GM23338 (cell line): ENCODE measurements at regions not wholly inside any gene's neighbourhood (a gene's known extent, or its start where the extent isn't known, plus 50 kb on each side); places are given as distances from the start of the nearest gene placed in this dataset.

Experiments used
- ATAC-seq: fragments of 200-7000 bp; cut with Tn5 transposase; 3 replicates; pipeline ENCODE4 v1.9.1; 2020
- DNase-seq: peaks from one replicate; pipeline ENCODE4 v3.0.0-alpha.2; 2015; ENCODE audit warnings: low spot score
- H2AFZ ChIP-seq: fragments of 200-600 bp; sonication (generic); 2 replicates; pipeline ENCODE4 v1.8.0; 2016; ENCODE audit warnings: antibody characterized with exemption, mild to moderate bottlenecking, moderate library complexity
- H3F3A ChIP-seq: fragments of 200-600 bp; sonication (generic); replicated peaks from 2 replicates; pipeline ENCODE4 v1.8.0; 2017; ENCODE audit warnings: antibody characterized with exemption, mixed run types, low read depth
- H3K27ac ChIP-seq: fragments of 200-600 bp; sonication (generic); 2 replicates; pipeline ENCODE4 v1.6.1; 2016; ENCODE audit warnings: low read depth
- H3K27me3 ChIP-seq: fragments of 200-600 bp; sonication (generic); 2 replicates; pipeline ENCODE4 v1.8.0; 2016; ENCODE audit warnings: mild to moderate bottlenecking, mixed run types, moderate library complexity; ENCODE audit not compliant: insufficient read depth
- H3K36me3 ChIP-seq: fragments of 200-600 bp; sonication (generic); 2 replicates; pipeline ENCODE4 v1.8.0; 2016; ENCODE audit warnings: mild to moderate bottlenecking; ENCODE audit not compliant: insufficient read depth
- H3K4me1 ChIP-seq: fragments of 200-600 bp; sonication (generic); 2 replicates; pipeline ENCODE4 v1.8.0; 2016; ENCODE audit warnings: mild to moderate bottlenecking, moderate library complexity; ENCODE audit not compliant: insufficient read depth
- H3K4me2 ChIP-seq: fragments of 200-600 bp; sonication (generic); 2 replicates; pipeline ENCODE4 v1.7.1; 2017; ENCODE audit warnings: mixed run types
- H3K4me3 ChIP-seq: fragments of 200-600 bp; sonication (generic); 2 replicates; pipeline ENCODE4 v1.6.1; 2016; ENCODE audit warnings: mixed run types
- H3K79me2 ChIP-seq: fragments of 200-600 bp; sonication (generic); replicated peaks from 2 replicates; pipeline ENCODE4 v1.8.0; 2017; ENCODE audit warnings: mild to moderate bottlenecking; ENCODE audit not compliant: insufficient read depth
- H3K9me2 ChIP-seq: fragments of 200-600 bp; sonication (generic); 2 replicates; pipeline ENCODE4 v1.8.0; 2017; ENCODE audit not compliant: insufficient read depth
- H4K20me1 ChIP-seq: fragments of 200-600 bp; sonication (generic); replicated peaks from 2 replicates; pipeline ENCODE4 v1.8.0; 2017; ENCODE audit warnings: mild to moderate bottlenecking; ENCODE audit not compliant: insufficient read depth
- H3K27ac Mint-ChIP-seq: 2 replicates; pipeline ENCODE4 v1.8.0; 2020; ENCODE audit warnings: inconsistent platforms, mild to moderate bottlenecking, moderate library complexity, mixed read lengths
- H3K27me3 Mint-ChIP-seq: 3 replicates; pipeline ENCODE4 v1.8.0; 2022; ENCODE audit warnings: low read depth, mild to moderate bottlenecking, moderate library complexity, mixed read lengths, inconsistent platforms; ENCODE audit not compliant: insufficient read depth, poor library complexity
- H3K36me3 Mint-ChIP-seq: 3 replicates; pipeline ENCODE4 v1.8.0; 2021; ENCODE audit warnings: low read depth, mild to moderate bottlenecking, inconsistent platforms, moderate library complexity, mixed read lengths
- H3K4me1 Mint-ChIP-seq: 3 replicates; pipeline ENCODE4 v1.8.0; 2020; ENCODE audit warnings: mild to moderate bottlenecking, inconsistent platforms, mixed read lengths
- H3K4me3 Mint-ChIP-seq: 3 replicates; pipeline ENCODE4 v1.8.0; 2021; ENCODE audit warnings: moderate library complexity, mild to moderate bottlenecking, inconsistent platforms, mixed read lengths
- H3K9me3 Mint-ChIP-seq: 3 replicates; pipeline ENCODE4 v1.8.0; 2020; ENCODE audit warnings: moderate library complexity, mild to moderate bottlenecking, inconsistent platforms, mixed read lengths
- CREB1 ChIP-seq: fragments of 250-450 bp; sonication (Bioruptor Pico); IDR thresholded peaks from 2 replicates; pipeline ENCODE4 v1.5.0; 2020; ENCODE audit warnings: low read depth, mild to moderate bottlenecking, moderate library complexity
- EZH2 ChIP-seq: fragments of 200-600 bp; sonication (generic); IDR thresholded peaks from one replicate; pipeline ENCODE4 v1.8.0; 2017; ENCODE audit warnings: antibody characterized with exemption, mild to moderate bottlenecking, low read depth; ENCODE audit not compliant: unreplicated experiment
- EZH2phosphoT487 ChIP-seq: fragments of 200-600 bp; sonication (generic); IDR thresholded peaks from one replicate; pipeline ENCODE4 v1.8.1; 2018; ENCODE audit warnings: antibody characterized with exemption; ENCODE audit not compliant: unreplicated experiment
- JUNB ChIP-seq: IDR thresholded peaks from one replicate; pipeline ENCODE4 v1.6.1; 2016; ENCODE audit warnings: antibody characterized with exemption; ENCODE audit not compliant: unreplicated experiment
- NANOG ChIP-seq: IDR thresholded peaks from 2 replicates; pipeline ENCODE4 v1.6.1; 2016; ENCODE audit warnings: antibody characterized with exemption, borderline replicate concordance
- POLR2AphosphoS5 ChIP-seq: IDR thresholded peaks from 2 replicates; pipeline ENCODE4 v1.6.1; 2016; ENCODE audit warnings: antibody characterized with exemption, low read depth
- STAT1 ChIP-seq: IDR thresholded peaks from one replicate; pipeline ENCODE4 v1.6.1; 2016; ENCODE audit warnings: antibody characterized with exemption; ENCODE audit not compliant: unreplicated experiment
- ZNF114 ChIP-seq: fragments of 250-450 bp; sonication (Bioruptor Pico); IDR thresholded peaks from 2 replicates; pipeline ENCODE4 v1.5.0; 2020; ENCODE audit warnings: mild to moderate bottlenecking, moderate library complexity
- ZNF331 ChIP-seq: fragments of 250-450 bp; sonication (Bioruptor Pico); IDR thresholded peaks from 2 replicates; pipeline ENCODE4 v1.5.0; 2020; ENCODE audit warnings: low read depth, mild to moderate bottlenecking, moderate library complexity
- TF ChIP-seq, protein P1 (sequence below), 2 experiments: fragments of 200-600 bp in 1 of 2; sonication (generic) in 1 of 2; conservative IDR thresholded peaks; 2 replicates each; pipeline versions ENCODE4 v1.5.1 to v1.6.1; 2016 to 2017; ENCODE audit warnings: antibody characterized with exemption in 2 of 2, low read depth in 2 of 2, mild to moderate bottlenecking in 2 of 2, moderate library complexity in 1 of 2
- TF ChIP-seq, protein P2 (sequence below): fragments of 250-450 bp; sonication (Bioruptor Pico); IDR thresholded peaks from 2 replicates; pipeline ENCODE4 v1.5.0; 2020; ENCODE audit warnings: mild to moderate bottlenecking, moderate library complexity
- TF ChIP-seq, protein P3 (sequence below): IDR thresholded peaks from 2 replicates; pipeline ENCODE4 v1.6.1; 2016; ENCODE audit warnings: antibody characterized with exemption
- TF ChIP-seq, protein P4 (sequence below): IDR thresholded peaks from one replicate; pipeline ENCODE4 v1.6.1; 2018; ENCODE audit warnings: antibody characterized with exemption; ENCODE audit not compliant: unreplicated experiment

DNA sequence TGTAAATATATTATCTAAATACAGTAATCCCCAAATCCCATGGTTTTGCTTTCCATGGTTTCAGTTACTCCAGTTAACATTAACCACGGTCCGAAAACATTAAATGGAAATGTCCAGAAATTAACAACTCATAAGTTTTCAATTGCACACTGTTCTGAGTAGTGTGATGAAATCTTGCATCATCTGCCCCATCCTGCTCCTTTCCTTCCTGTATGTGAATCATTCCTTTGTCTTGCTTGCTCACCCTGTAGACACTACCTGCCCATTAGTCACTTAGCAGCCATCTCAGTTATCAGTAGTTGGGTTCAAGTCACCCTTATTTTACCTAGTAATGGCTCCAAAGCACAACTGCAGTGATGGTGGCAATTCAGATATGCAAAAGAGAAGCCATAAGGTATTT lies 1568.5 kb upstream of the WWC1 start:
- Histone ChIP-seq H3K9me2 (peaks cover 24% of the 10 kb centered on the region; the same call in 1 of the 2 replicates), H3F3A (no peaks in the 10 kb centered on the region), H3K79me2 (no peaks in the 10 kb centered on the region), H3K27ac (no peak overlapping the region), H3K4me3 (no peak overlapping the region), H4K20me1 (no peaks in the 10 kb centered on the region), H3K4me2 (no peak overlapping the region), H2AFZ (peak overlapping the region; percentile 75; the same call in 1 of the 2 replicates), H3K27me3 (no peaks in the 10 kb centered on the region), H3K4me1 (peaks cover 6% of the 10 kb centered on the region; the same call in 1 of the 2 replicates), H3K36me3 (no peaks in the 10 kb centered on the region)
- Mint-ChIP-seq H3K27ac (no peak overlapping the region), H3K4me3 (no peak overlapping the region), H3K4me1 (peaks cover 9% of the 10 kb centered on the region), H3K9me3 (no peaks in the 10 kb centered on the region; the same call in 2 of the 3 replicates), H3K36me3 (no peaks in the 10 kb centered on the region), H3K27me3 (peaks cover 2% of the 10 kb centered on the region)
- DNase-seq: no peak
- ATAC-seq: no peak
- no peak for TF ChIP-seq CREB1
- TF ChIP-seq, protein P1, sequence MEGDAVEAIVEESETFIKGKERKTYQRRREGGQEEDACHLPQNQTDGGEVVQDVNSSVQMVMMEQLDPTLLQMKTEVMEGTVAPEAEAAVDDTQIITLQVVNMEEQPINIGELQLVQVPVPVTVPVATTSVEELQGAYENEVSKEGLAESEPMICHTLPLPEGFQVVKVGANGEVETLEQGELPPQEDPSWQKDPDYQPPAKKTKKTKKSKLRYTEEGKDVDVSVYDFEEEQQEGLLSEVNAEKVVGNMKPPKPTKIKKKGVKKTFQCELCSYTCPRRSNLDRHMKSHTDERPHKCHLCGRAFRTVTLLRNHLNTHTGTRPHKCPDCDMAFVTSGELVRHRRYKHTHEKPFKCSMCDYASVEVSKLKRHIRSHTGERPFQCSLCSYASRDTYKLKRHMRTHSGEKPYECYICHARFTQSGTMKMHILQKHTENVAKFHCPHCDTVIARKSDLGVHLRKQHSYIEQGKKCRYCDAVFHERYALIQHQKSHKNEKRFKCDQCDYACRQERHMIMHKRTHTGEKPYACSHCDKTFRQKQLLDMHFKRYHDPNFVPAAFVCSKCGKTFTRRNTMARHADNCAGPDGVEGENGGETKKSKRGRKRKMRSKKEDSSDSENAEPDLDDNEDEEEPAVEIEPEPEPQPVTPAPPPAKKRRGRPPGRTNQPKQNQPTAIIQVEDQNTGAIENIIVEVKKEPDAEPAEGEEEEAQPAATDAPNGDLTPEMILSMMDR (conservative IDR thresholded peaks at IDR 0.05; ENCODE audit: low read depth in 2 of 2): no peak
- no peak for TF ChIP-seq STAT1
- TF ChIP-seq JUNB: no peak
- TF ChIP-seq EZH2: no peak
- TF ChIP-seq ZNF114 (CRISPR knock-in tag): no peak
- no peak for TF ChIP-seq NANOG
- TF ChIP-seq, protein P2, sequence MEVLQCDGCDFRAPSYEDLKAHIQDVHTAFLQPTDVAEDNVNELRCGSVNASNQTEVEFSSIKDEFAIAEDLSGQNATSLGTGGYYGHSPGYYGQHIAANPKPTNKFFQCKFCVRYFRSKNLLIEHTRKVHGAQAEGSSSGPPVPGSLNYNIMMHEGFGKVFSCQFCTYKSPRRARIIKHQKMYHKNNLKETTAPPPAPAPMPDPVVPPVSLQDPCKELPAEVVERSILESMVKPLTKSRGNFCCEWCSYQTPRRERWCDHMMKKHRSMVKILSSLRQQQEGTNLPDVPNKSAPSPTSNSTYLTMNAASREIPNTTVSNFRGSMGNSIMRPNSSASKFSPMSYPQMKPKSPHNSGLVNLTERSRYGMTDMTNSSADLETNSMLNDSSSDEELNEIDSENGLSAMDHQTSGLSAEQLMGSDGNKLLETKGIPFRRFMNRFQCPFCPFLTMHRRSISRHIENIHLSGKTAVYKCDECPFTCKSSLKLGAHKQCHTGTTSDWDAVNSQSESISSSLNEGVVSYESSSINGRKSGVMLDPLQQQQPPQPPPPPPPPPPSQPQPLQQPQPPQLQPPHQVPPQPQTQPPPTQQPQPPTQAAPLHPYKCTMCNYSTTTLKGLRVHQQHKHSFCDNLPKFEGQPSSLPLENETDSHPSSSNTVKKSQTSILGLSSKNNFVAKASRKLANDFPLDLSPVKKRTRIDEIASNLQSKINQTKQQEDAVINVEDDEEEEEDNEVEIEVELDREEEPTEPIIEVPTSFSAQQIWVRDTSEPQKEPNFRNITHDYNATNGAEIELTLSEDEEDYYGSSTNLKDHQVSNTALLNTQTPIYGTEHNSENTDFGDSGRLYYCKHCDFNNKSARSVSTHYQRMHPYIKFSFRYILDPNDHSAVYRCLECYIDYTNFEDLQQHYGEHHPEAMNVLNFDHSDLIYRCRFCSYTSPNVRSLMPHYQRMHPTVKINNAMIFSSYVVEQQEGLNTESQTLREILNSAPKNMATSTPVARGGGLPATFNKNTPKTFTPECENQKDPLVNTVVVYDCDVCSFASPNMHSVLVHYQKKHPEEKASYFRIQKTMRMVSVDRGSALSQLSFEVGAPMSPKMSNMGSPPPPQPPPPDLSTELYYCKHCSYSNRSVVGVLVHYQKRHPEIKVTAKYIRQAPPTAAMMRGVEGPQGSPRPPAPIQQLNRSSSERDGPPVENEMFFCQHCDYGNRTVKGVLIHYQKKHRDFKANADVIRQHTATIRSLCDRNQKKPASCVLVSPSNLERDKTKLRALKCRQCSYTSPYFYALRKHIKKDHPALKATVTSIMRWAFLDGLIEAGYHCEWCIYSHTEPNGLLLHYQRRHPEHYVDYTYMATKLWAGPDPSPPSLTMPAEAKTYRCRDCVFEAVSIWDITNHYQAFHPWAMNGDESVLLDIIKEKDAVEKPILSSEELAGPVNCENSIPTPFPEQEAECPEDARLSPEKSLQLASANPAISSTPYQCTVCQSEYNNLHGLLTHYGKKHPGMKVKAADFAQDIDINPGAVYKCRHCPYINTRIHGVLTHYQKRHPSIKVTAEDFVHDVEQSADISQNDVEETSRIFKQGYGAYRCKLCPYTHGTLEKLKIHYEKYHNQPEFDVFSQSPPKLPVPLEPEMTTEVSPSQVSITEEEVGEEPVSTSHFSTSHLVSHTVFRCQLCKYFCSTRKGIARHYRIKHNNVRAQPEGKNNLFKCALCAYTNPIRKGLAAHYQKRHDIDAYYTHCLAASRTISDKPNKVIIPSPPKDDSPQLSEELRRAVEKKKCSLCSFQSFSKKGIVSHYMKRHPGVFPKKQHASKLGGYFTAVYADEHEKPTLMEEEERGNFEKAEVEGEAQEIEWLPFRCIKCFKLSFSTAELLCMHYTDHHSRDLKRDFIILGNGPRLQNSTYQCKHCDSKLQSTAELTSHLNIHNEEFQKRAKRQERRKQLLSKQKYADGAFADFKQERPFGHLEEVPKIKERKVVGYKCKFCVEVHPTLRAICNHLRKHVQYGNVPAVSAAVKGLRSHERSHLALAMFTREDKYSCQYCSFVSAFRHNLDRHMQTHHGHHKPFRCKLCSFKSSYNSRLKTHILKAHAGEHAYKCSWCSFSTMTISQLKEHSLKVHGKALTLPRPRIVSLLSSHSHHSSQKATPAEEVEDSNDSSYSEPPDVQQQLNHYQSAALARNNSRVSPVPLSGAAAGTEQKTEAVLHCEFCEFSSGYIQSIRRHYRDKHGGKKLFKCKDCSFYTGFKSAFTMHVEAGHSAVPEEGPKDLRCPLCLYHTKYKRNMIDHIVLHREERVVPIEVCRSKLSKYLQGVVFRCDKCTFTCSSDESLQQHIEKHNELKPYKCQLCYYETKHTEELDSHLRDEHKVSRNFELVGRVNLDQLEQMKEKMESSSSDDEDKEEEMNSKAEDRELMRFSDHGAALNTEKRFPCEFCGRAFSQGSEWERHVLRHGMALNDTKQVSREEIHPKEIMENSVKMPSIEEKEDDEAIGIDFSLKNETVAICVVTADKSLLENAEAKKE (CRISPR knock-in tag): no peak
- TF ChIP-seq, protein P3, sequence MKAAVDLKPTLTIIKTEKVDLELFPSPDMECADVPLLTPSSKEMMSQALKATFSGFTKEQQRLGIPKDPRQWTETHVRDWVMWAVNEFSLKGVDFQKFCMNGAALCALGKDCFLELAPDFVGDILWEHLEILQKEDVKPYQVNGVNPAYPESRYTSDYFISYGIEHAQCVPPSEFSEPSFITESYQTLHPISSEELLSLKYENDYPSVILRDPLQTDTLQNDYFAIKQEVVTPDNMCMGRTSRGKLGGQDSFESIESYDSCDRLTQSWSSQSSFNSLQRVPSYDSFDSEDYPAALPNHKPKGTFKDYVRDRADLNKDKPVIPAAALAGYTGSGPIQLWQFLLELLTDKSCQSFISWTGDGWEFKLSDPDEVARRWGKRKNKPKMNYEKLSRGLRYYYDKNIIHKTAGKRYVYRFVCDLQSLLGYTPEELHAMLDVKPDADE: no peak
- no peak for TF ChIP-seq ZNF331 (CRISPR knock-in tag)
- TF ChIP-seq EZH2phosphoT487: no peak
- TF ChIP-seq POLR2AphosphoS5: no peak
- TF ChIP-seq, protein P4, sequence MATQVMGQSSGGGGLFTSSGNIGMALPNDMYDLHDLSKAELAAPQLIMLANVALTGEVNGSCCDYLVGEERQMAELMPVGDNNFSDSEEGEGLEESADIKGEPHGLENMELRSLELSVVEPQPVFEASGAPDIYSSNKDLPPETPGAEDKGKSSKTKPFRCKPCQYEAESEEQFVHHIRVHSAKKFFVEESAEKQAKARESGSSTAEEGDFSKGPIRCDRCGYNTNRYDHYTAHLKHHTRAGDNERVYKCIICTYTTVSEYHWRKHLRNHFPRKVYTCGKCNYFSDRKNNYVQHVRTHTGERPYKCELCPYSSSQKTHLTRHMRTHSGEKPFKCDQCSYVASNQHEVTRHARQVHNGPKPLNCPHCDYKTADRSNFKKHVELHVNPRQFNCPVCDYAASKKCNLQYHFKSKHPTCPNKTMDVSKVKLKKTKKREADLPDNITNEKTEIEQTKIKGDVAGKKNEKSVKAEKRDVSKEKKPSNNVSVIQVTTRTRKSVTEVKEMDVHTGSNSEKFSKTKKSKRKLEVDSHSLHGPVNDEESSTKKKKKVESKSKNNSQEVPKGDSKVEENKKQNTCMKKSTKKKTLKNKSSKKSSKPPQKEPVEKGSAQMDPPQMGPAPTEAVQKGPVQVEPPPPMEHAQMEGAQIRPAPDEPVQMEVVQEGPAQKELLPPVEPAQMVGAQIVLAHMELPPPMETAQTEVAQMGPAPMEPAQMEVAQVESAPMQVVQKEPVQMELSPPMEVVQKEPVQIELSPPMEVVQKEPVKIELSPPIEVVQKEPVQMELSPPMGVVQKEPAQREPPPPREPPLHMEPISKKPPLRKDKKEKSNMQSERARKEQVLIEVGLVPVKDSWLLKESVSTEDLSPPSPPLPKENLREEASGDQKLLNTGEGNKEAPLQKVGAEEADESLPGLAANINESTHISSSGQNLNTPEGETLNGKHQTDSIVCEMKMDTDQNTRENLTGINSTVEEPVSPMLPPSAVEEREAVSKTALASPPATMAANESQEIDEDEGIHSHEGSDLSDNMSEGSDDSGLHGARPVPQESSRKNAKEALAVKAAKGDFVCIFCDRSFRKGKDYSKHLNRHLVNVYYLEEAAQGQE: no peak
